Vagina (tissue), 2 donors: ENCODE measurements at regions not wholly inside any gene's neighbourhood (a gene's known extent, or its start where the extent isn't known, plus 50 kb on each side); places are given as distances from the start of the nearest gene placed in this dataset.
"Not testable (repeated sequence)": the region's sequence is repeated elsewhere in the genome, so short reads cannot be mapped to it uniquely, and the experiment has no call there.

ENCODE experiments used
- DNase-seq, 2 donors: peaks; one replicate each; pipeline ENCODE4 v3.0.0-alpha.2; 2017; ENCODE audit errors: extremely low spot score in 2 of 2
- H3K27ac ChIP-seq: fragments of 200-600 bp; sonication (generic); one replicate; pipeline ENCODE4 v1.5.1; 2019
- H3K27me3 ChIP-seq: fragments of 200-600 bp; sonication (generic); one replicate; pipeline ENCODE4 v1.5.1; 2019
- H3K36me3 ChIP-seq, 2 donors: fragments of 200-600 bp; sonication (generic); one replicate each; pipeline ENCODE4 v1.5.1; 2017 to 2019
- H3K4me1 ChIP-seq: fragments of 200-600 bp; sonication (generic); one replicate; pipeline ENCODE4 v1.5.1; 2019
- H3K4me3 ChIP-seq, 2 donors: fragments of 200-600 bp; sonication (generic); 1 replicate in 1 of 2; 2 replicates in 1 of 2; pipeline ENCODE4 v1.5.1; 2016 to 2019
- H3K9me3 ChIP-seq: fragments of 200-600 bp; sonication (generic); one replicate; pipeline ENCODE4 v1.5.1; 2019
- intact Hi-C: fragments of 100-400 bp; cut with DNase I; formaldehyde crosslinking; loops from one replicate; pipeline ENCODE4 v1.15.1; 2023

DNA sequence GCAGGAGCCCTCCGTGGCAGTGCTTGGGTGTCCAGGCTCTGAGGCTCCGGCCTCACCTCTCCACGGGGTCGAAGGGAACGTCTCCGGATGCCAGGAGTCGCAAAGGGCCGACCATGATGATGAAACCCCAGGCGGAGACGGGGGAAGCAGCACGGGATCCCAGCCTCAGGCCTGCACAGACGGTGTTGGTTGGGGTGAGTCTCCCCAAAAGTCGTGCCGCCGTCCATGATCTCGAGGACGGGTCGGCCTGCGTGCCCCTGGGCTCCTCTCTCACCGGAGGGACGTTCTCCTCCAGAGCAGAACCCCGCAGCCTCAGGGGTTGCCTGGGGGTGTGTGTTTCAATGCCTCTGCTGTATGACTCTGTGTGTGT lies 100.6 kb upstream of the FOXD4L5 start:
- H3K4me1 ChIP-seq, H3K36me3 ChIP-seq, H3K9me3 ChIP-seq, H3K27ac ChIP-seq, H3K27me3 ChIP-seq, H3K4me3 ChIP-seq, DNase-seq, intact Hi-C loops: not testable (repeated sequence)

- DNase-seq, H3K27me3 ChIP-seq, intact Hi-C loops, H3K27ac ChIP-seq, H3K4me3 ChIP-seq, H3K36me3 ChIP-seq, H3K4me1 ChIP-seq, H3K9me3 ChIP-seq: not testable (repeated sequence)
These were observed 100.0 kb upstream of the FOXD4L5 start for GRCh38 chr9:65384759-65385654.

DNA sequence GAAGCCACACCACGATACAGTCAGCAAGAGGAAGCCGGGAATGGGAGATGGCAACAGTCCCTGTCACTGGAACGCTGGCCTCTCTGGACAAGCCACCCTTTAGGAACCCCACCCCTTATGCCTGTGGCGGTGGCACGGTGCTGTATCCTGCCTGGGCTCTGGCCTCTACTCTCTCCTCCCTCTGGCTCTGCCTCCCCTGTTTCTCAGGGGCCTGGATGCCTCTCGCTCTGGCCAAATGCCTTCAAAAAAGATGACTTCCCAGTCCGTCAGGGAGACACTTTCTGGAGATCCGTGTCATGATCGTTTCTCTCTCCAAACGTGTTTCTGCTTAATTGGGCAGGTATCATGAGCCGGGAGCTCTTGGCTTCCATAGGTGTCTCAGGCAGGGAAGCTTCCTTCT lies 99.1 kb upstream of the FOXD4L5 start:
- DNase-seq, intact Hi-C loops, H3K4me1 ChIP-seq: not testable (repeated sequence)

GRCh38 chr9:65383646-65384045 lies 98.6 kb upstream of the FOXD4L5 start:
- H3K4me3 ChIP-seq, H3K27me3 ChIP-seq, H3K27ac ChIP-seq, H3K4me1 ChIP-seq, H3K9me3 ChIP-seq, intact Hi-C loops, DNase-seq, H3K36me3 ChIP-seq: not testable (repeated sequence)

More for the DNA sequence above, 99.1 kb upstream of the FOXD4L5 start:
- H3K36me3 ChIP-seq, H3K9me3 ChIP-seq, H3K27ac ChIP-seq, H3K4me3 ChIP-seq, H3K27me3 ChIP-seq: not testable (repeated sequence)

DNA sequence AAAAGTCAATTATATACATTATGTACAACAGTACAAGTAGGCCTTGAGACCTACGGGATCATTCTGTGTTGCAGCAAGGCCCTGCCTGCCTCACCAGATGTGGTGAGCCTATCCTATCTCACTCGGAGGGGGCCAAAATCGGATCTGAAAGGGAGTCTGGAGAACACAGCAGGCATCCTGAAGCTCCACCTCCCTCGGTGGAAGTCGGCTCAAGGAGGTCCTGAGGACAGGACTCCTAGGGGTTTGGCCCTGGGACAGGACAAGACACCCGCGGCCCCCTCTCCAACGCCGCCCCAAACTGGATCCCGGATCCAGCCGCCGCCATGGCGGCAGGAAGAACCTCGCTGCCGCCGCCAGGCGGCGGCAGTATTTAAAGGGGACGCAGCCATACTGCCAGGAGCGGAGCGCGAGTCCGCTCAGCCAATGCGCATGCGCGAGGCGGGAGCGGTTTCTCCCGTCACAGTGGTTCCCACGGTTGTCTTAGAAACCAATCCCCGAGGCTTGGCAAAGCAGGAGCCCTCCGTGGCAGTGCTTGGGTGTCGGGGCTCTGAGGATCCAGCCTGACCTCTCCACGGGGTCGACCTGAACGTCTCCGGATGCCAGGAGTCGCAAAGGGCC lies 97.8 kb upstream of the FOXD4L5 start:
- DNase-seq, H3K27me3 ChIP-seq, H3K27ac ChIP-seq, H3K9me3 ChIP-seq, intact Hi-C loops, H3K4me3 ChIP-seq, H3K36me3 ChIP-seq, H3K4me1 ChIP-seq: not testable (repeated sequence)
